ENCODE measurements at regions not wholly inside any gene's neighbourhood (a gene's known extent, or its start where the extent isn't known, plus 50 kb on each side); places are given as distances from the start of the nearest gene placed in this dataset.

- DNase-seq (ENCODE audit: low read depth in 2 of 2): no peak
- TF ChIP-seq, protein P1, sequence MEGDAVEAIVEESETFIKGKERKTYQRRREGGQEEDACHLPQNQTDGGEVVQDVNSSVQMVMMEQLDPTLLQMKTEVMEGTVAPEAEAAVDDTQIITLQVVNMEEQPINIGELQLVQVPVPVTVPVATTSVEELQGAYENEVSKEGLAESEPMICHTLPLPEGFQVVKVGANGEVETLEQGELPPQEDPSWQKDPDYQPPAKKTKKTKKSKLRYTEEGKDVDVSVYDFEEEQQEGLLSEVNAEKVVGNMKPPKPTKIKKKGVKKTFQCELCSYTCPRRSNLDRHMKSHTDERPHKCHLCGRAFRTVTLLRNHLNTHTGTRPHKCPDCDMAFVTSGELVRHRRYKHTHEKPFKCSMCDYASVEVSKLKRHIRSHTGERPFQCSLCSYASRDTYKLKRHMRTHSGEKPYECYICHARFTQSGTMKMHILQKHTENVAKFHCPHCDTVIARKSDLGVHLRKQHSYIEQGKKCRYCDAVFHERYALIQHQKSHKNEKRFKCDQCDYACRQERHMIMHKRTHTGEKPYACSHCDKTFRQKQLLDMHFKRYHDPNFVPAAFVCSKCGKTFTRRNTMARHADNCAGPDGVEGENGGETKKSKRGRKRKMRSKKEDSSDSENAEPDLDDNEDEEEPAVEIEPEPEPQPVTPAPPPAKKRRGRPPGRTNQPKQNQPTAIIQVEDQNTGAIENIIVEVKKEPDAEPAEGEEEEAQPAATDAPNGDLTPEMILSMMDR (IDR thresholded peaks at IDR 0.05; ENCODE audit: low read depth, low read length): no peak
- no peak overlapping the region for H3K4me3 ChIP-seq (replicated peaks in 1 of 2; ENCODE audit: low read depth in 2 of 2, low read length in 2 of 2)
Observed at GRCh38 chr10:98332623-98333269, 64.8 kb upstream of the LOXL4 start.

DNA sequence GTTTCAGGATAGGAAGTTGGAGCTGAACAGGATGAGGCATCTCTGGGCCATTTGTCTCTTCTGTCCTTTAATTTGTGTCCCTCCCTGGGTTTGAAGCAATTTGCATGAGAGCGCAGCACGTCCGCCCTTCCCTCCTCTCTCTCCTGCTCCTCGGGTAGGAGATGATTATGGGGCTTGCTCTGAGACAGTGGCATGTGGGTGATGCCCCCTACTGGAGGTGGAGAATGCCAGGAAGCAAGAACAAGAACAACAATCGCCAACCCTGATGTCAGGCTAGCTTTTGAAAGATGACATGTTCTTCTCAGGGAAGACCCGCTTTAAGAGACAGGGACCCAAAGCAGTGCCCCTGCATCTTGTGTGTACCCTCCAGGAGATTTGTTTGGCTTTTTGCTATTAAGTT is 63.9 kb upstream of the LOXL4 start:
- no peak for DNase-seq (ENCODE audit: low read depth in 2 of 2)
- no peak overlapping the region for H3K4me3 ChIP-seq (replicated peaks in 1 of 2; ENCODE audit: low read depth in 2 of 2, low read length in 2 of 2)
- TF ChIP-seq, protein P1 (IDR thresholded peaks at IDR 0.05; ENCODE audit: low read depth, low read length): peak; percentile 58

DNA sequence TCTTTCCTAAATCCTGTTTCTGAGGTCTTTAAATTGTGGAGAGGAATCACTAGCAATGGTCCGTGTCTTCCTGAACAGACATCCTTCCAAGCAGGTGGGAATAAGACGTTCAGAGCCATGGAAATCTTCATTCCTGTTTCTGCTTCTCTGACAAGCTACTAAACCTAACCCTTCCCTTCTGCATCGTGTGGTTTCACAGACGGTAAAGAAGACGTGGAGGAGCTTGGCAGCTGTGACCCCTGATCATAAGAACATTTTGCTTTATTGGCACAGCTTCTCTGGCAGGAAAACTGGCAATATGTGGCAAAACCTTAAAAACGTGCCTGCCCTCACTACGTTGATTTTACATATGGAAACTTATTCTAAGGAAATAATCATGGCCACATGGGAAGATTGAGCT is 63.0 kb upstream of the LOXL4 start:
- TF ChIP-seq, protein P1 (IDR thresholded peaks at IDR 0.05; ENCODE audit: low read depth, low read length): no peak
- no peak for DNase-seq (ENCODE audit: low read depth in 2 of 2)
- no peak overlapping the region for H3K4me3 ChIP-seq (replicated peaks in 1 of 2; ENCODE audit: low read depth in 2 of 2, low read length in 2 of 2)

GRCh38 chr10:98328640-98329039 is 60.6 kb upstream of the LOXL4 start:
- TF ChIP-seq, protein P1 (IDR thresholded peaks at IDR 0.05; ENCODE audit: low read depth, low read length): no peak
- no peak for DNase-seq (ENCODE audit: low read depth in 2 of 2)
- no peak overlapping the region for H3K4me3 ChIP-seq (replicated peaks in 1 of 2; ENCODE audit: low read depth in 2 of 2, low read length in 2 of 2)

DNA sequence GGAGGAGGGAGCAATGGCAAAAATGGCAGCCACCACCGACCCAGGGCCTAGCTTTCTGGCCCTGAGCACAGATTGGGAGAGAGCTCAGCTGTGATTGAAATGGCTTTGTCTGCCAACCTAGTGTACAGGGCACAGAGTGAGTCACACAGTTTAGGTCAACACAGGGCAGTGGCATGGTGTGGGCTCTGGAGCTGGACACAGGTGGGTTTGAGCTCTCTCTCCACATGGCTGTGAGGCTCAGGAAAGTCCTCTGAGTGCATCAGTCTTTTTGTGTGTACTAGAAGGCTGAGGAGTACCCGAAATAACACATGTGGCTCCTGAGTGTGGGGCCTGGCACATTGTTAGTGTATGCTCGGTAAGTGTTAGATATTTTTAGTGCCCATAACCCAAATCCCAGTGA is 60.2 kb upstream of the LOXL4 start:
- H3K4me3 ChIP-seq (replicated peaks in 1 of 2; ENCODE audit: low read depth in 2 of 2, low read length in 2 of 2): no peak overlapping the region
- DNase-seq (ENCODE audit: low read depth in 2 of 2): no peak
- TF ChIP-seq, protein P1 (IDR thresholded peaks at IDR 0.05; ENCODE audit: low read depth, low read length): no peak

- TF ChIP-seq, protein P1 (IDR thresholded peaks at IDR 0.05; ENCODE audit: low read depth, low read length): no peak
- DNase-seq (ENCODE audit: low read depth in 2 of 2): no peak
- no peak overlapping the region for H3K4me3 ChIP-seq (replicated peaks in 1 of 2; ENCODE audit: low read depth in 2 of 2, low read length in 2 of 2)
Observed at GRCh38 chr10:98326621-98327027, 58.6 kb upstream of the LOXL4 start.

All from cardiac fibroblast (primary cell).